HG02678 (cell line): ENCODE measurements at regions not wholly inside any gene's neighbourhood (a gene's known extent, or its start where the extent isn't known, plus 50 kb on each side); places are given as distances from the start of the nearest gene placed in this dataset.

Experiments used
- ATAC-seq: cut with Tn5 transposase; IDR thresholded peaks from one replicate; pipeline ENCODE4 v1.9.1; 2021; ENCODE audit warnings: mild to moderate bottlenecking, moderate library complexity; ENCODE audit not compliant: unreplicated experiment

DNA sequence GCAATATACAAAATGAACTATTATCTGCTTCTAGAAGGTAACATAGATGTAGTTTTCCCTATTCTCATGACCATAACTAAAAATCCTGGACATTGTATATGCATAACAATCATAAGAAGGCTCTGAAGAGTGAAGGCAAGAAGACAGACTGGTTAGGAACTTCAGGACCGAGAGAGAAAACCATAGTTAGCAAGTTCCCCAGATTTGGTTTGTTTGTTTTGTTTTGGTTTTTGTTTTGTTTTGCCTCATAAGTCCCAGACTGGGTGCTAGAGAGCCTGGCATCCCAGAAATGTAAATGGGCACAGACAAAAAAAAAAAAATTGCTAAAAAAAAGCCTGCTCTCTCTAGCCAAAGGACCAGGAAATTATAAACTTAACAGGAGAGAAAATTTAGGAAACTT, 192.2 kb upstream of the FBXO11 start:
- no peak for ATAC-seq

DNA sequence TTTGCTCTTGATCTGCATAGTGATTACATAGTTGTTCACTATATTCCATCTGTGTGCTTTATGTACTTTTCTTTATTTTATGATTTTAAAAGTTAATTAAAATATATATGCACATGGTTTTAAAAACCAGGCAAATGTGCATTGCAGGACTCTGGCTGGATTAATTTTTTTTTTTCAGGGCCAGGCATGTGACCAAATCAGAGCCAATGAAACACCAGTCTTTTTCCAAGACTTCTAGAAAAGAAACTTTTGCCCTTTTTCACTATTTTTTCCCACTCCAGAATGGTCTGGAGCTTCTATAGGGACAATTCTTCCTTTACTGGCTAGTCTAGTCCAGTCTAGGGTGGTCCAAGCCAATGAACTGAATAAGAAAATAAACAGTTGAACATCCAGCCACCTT, 198.1 kb upstream of the FBXO11 start:
- no peak for ATAC-seq

DNA sequence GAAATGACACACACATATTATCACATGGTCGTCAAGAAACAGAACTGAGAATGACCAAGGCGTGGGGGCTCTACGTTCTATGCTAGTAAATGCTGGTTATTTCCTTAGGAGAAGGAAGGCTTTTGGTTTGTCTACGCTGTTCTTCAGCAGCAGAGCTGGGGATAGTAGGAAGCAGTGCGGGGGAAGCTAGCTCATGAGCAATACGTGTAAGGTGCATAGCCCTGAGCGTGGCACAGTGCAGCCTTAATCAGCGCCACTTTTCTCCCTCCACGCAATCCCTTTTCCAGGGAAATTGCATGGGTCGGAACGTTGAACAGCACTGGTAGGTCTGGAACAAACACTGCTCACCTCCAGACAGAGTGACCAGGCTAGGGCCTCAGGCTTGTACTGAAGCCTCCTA, 199.6 kb upstream of the FBXO11 start:
- no peak for ATAC-seq

DNA sequence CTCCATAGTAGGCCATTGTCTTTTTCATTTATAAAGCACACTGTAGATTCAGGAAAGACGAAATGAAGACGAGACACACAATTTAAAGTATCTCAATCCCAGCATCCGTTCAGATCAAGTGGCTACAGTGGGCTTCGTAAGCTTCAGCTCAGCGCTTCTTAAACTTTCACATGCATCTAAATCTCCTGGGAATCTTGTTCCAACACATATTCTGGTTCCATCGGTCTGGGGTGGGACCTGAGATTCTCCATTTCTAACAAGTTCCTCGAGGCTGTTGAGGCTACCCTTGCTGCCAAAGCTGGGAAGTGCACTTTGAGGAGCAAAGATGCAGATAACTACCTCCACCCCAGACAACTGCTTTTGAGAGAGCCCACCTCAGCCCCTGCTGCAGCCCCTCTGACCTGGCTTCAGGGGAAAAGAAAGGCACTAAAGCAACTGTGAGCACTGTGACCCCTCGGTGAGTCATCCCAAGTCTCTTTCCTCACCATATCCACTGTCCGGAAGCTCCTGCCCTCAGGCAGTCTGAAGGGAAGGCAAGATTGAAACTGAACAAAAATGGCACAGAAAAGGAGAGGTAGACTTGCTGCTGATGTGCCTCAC, 201.1 kb upstream of the FBXO11 start:
- no peak for ATAC-seq

DNA sequence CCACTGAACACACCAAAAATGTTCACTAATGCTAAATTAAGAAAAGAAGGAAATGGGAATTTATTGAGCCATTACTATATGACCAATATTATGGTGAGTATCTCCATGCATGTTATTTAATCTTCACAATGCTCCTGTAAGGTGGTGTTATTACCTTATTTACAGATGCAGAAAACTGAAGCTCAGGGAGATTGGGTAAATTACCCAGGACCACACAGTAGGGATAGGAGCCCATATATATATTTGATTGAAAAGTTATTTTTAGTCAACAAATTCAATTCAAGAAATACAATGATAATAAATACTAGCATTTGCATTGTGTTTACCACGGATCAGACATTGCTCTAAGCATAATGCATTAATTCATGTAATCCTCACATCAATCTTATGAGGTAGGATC, 202.2 kb upstream of the FBXO11 start:
- no peak for ATAC-seq

DNA sequence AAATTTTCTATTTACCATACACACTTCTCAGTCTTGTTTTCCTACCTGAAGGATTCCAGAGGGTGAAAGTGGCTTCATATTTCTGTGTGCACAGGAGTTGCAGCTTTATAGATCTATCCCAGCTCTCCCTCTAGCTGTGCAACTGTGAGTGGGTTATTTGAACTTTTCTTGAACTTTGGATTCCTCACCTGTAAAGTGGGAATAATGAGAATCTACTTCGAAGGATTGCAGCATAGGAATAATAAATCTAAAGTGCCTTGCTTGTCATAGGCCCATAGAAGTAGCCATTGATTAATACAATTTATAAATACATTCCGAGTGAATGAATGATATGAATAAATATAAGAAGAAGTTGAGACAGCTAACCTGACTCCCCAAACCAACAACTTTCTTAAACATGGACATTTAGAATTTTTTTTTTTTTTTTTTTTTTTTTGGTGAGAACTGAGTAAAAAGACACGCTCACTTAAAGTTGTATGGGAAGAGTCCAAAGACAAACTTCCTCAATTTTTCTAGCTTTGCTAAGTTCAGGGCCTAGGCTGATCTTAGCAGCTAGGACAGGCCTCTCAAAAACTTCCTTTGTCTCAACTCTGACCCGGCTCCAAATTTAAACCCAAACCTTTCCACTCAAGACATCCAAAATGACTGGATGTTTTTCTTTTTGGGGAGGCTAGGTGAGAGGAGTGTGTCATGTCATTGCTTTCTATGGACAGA, 203.3 kb upstream of the FBXO11 start:
- no peak for ATAC-seq

DNA sequence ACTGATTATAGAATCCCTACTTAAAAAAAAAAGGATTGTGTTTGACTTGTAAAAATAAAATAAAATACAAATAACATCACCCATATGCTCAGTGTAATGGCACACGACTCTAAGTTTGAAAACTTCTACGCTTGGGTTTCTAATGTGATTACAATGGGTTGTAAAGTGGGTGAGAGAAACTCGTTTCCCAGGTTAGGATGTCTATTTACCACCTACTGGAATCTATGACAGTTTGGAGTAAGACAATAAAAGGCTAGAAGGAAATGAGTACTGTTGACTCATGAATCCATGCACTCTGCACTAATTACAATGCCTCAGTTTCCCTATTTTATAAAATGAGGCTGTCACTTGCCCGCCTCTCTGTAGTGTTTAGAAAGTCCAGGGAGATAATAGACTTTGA, 204.0 kb upstream of the FOXN2 start:
- no peak for ATAC-seq

DNA sequence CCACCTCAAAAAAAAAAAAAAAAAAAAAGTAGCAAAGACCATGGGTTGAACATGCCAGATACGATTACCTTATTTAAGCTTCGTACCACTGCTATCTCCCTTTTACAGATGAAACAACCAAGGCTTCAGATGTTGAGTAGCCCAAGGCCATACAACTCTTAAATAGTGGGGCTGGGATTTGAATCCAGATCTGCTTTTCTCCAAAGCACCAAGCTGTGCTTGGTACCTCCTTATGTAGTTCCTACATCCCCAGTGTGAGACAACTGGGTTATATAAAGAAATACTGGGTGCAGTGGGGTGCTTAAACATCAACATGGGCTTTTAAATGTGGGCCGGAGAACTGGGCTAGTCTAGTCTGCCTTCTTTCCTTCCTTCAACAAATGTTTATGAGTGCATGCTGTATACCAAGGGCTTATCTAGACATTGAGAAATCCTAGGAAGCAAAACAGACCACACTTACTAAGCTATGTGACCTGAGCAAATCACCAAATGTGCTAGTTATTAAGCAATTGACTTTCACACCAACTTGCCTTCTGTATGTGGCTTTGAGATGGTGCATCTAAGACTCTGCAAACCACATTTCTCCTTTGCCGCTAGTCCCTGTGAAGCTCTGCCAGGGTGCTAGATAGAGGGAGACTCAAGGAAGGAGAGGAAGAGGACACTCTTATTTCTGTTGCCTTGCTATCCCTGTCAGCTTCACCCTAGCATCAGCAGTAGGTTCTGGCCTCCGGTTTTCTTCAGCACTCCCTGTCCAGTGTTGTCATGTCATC, 201.4 kb upstream of the FOXN2 start:
- ATAC-seq, result no peak

DNA sequence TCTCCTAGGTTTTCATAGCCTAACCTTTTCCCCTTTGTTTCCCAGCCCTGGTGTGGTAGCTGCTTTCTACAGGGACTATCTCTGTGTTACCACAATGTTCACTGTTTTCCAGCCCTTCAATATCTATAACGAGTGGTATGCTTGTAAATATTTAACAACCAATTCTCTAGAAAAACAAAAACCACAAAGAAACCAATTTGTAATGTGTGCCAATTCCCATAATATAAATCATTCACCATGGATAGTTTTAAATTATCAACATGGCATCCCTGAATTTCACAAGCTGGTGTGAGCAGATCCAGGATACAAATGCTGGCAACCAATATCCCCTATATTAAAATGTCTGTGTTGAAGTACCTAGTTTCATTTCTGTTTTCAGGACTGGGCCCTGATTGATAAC, 200.7 kb upstream of the FOXN2 start:
- no peak for ATAC-seq

DNA sequence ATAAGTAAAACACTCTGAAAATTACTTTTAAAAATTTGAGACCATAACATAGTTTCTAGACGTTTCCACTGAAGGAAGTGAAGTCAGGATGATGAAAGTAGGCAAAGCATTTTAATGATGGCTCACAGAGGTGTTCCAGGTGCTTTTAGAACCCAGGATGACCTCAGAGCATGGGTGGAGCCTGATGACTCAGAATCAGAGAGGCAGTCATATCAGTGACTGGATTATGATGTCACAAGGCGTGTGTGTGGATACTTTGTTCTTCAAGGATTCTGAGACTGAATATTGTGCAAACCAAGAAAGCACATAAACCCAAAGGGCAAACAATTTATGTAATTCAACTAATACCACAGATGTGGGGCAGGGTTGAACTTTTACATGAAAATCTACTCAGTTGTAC, 200.2 kb upstream of the FOXN2 start:
- peak; percentile 45 for ATAC-seq

DNA sequence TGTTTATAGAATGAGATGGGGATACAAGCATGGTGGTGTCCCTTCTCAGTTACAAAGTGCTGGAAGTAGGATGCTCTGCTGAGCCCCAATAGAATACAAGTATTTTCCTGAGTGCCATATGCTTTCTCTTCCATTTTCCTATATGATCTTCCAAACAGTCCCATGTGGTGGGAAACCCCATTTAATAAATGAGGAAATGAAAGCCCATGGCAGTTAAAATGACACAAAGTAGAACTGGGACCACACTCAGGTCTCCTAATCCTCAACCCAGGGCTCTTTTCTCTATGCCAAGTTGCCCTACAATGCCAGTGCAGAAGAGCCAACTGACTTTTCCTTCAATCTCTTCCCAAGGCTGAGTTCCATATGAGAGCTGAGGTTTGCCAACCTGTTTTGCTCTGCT, 198.0 kb upstream of the FOXN2 start:
- no peak for ATAC-seq

DNA sequence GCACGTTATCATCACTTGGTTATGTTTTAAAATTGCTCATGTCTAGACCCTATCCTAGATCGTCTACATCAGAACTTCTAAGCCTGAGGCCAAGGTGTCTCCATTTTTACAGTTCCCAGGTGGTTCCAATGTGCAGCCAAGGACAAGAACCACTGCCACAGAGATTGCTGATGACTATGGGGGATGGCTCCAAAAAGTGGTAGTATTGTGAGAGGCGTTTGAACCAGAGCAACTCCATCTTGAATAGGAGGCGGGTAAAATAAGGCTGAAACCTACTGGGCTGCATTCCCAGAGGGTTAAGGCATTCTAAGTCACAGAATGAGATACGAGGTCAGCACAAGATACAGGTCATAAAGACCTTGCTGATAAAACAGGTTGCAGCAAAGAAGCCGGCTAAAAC, 195.6 kb upstream of the FOXN2 start:
- no peak for ATAC-seq

DNA sequence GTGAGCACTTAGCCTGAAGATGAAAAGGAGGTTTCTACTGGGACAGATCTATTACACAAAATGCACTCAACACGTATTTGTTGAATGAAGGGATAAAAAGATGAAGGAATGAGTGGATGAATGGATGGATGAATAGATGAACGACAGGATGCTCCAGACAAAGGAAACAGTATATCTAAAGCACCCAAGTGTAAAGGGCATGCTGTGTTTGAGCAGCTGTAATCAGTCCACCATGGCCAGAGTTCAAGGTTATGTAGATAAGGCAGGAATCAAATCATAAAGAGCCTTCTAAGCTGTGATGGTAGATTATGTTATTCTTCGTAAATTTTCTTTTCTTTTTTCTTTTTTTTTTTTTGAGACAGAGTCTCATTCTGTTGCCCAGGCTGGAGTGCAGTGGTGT, 194.4 kb upstream of the FOXN2 start:
- ATAC-seq, result no peak

DNA sequence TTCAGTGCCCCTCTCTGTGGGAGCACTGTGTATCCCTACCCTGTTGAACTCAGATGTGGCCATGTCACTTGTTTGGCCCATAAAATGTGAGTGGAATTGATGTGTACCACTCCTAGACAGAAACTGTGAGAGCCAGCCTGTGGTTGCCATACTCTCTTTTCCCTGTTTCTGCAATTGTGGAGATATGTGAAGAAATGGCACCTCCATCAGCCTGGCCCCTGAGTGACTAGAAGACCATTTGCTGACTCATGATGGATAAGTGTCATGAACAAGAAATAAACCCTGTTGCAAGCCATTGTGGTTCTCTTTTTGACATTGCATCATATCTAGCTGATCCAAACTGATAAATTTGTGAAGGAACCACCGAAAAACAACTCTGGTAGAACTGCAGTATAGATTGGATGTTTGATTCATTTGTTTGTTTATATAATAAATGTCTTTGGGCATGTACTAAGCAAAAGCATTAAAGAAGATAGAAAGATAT, 193.7 kb upstream of the FOXN2 start:
- ATAC-seq, result no peak

DNA sequence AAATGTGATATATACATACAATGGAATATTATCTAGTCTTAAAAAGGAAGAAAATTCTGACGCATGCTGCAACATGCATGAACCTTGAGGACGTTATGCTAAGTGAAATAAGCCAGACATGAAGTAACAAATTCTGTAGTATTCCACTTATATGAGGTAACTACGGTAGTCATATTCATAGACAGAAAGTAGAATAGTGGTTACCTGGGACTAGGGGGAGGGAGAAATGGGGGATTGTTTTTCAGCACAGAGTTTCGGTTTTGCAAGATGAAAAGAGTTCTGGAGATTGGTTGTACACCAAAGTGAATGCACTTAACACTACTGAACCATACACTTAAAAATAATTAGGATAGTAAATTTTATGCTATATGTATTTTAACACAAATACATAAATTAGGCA, 192.3 kb upstream of the FOXN2 start:
- peak; percentile 55 for ATAC-seq

DNA sequence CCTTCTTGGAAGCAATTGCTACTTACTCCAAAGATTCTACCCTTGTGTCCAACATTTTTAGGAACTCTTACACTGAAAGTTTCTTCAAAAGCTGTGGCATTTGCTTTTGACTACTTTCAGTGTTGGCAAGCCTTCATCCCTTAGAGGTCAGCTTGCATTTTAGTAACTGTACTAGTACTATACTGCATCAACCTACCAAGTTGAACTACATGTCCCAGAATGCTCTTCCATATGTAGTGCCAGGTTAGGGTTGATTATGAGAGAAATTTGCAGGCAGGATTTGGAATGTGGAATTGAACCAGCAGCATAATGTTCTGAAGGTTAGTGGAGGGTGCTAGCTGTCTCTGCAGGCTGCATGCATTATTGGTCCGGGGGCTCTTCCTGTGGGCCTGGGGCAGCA, 189.9 kb upstream of the FOXN2 start:
- ATAC-seq, result no peak

DNA sequence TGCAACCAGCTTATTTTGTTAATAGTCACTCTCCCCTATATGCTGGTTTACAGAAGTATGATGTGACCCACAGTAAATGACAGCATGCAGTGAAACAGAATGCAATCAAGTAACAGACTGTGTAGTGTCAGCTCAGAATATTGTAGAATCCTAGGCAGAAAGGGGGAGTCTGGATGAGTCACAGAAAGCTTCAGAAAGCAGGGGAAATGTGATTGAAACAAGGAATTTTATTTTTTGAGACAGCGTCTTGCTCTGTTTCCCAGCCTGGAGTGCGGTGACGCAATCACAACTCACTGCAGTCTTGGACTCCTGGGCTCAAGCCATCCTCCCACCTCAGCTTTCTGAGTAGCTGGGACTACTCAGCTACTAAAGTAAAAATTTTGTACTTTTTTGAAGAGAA, 188.3 kb upstream of the FOXN2 start:
- ATAC-seq, result no peak

DNA sequence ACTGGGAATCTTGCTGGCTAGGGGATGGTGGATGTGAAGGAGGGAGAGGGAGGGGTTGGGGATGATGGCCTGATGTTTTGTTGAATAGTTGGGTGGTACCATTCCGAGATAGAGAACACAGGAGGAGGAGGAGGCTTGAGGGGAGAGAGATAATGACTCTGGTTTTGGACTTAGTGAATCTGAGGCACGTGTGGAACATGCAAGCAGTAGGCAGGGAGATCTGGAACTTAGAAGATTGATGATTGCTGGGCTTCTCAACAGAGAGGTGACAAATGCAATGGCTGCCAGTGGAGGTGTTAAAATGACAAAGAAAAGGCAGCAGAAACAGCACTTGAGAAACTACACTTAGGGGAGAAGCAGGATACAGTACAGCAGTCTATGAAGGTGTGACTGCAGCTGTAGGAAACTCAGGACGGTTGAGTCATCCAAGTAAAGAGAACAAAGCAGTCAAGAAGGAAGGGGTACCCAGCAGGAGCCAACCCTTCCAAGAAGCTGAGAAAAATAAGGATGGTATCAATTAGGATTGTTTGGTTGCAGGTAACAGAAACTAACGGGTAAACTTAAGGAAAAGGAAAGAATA, 186.8 kb upstream of the FOXN2 start:
- ATAC-seq, result no peak

DNA sequence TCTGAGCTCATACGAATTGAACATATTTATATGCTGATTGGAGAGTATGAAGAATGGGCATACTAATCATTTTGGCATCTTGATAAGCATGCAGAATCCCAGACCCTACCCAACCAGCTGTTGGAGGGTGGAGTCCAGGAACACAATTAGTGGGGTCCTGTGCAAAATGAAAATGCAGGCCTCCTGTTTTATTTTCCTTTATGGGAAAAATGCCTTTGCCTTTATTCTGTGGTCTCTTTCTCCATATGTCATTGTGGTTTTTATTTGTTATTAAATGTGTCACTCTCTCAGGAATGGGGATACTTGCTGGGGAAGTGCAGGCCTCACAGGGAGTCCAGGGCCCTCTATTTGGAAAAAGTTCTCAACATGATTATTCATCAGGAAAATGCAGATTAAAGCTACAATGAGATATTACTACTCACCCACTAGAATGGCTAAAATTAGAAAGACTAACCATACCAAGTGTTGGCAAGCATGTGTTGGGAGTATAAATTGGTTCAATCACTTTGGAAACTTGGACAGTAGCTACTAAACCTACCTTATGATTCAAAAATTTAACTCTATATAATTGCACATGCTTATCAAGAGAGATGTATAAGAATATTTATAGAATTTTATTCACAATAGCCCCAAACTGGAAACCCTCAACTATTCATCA, 185.1 kb upstream of the FOXN2 start:
- ATAC-seq, result no peak

DNA sequence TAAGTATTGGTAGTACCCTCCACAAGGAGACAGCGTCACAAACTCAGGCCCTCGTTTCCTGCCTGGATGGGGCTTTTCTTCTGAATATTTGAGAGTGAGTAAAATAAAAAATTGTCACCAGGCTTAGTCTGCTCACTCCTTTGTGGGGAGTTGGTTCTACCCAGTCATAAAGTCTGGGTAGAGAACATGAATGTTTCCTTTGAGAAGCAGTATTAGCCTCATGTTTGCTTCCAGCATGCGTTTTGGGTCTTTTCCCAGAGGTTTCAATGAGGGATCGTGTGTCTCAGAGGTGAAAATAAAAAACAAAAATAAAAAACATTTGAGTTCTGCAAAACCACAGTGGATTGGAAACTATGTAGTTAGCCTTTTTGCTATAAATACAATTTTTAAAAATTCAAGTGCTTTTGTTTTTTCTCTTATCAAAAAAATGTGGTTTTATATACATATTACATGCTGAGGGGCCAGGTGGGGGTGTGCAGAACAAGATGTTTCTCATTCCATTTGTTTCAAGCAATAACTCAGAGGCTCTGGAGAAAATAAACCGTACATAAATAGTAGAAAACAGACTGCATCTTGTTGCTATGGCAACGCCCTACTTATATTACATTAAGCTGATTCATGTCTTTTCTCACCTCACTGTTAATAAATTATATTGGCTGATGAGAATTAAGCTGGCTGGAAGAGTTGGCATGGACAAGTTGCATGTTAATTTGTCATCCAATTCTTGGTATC, 182.8 kb upstream of the FOXN2 start:
- no peak for ATAC-seq

DNA sequence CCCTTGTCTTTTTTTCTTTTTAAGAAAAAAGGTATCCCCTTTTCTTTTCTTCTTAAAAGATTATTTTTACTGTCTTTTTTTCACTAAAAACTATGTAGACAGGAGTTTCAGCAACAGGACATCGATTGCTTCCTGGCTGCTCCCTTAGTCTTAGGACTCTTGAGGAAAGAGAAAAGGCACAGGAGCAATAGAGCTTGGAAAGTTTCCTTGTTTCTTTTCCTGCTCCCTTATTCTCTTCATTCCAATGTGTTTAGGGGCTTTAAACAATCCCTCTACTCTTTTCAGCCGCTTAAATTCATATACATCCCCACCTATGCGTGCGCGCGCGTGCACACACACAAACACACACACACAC, 182.2 kb upstream of the FOXN2 start:
- ATAC-seq, result no peak
